ENCODE measurements at regions not wholly inside any gene's neighbourhood (a gene's known extent, or its start where the extent isn't known, plus 50 kb on each side); places are given as distances from the start of the nearest gene placed in this dataset.

- no peak overlapping the region for H3K4me3 ChIP-seq (replicated peaks; ENCODE audit: low read depth, low read length)
- no peak for DNase-seq (ENCODE audit: extremely low read depth, low read depth)
- TF ChIP-seq, protein P1, sequence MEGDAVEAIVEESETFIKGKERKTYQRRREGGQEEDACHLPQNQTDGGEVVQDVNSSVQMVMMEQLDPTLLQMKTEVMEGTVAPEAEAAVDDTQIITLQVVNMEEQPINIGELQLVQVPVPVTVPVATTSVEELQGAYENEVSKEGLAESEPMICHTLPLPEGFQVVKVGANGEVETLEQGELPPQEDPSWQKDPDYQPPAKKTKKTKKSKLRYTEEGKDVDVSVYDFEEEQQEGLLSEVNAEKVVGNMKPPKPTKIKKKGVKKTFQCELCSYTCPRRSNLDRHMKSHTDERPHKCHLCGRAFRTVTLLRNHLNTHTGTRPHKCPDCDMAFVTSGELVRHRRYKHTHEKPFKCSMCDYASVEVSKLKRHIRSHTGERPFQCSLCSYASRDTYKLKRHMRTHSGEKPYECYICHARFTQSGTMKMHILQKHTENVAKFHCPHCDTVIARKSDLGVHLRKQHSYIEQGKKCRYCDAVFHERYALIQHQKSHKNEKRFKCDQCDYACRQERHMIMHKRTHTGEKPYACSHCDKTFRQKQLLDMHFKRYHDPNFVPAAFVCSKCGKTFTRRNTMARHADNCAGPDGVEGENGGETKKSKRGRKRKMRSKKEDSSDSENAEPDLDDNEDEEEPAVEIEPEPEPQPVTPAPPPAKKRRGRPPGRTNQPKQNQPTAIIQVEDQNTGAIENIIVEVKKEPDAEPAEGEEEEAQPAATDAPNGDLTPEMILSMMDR (IDR thresholded peaks at IDR 0.05; ENCODE audit: low read depth, low read length, missing control alignments): no peak
Observed at GRCh38 chr9:18015116-18015515, 436.2 kb downstream of the SH3GL2 start.

DNA sequence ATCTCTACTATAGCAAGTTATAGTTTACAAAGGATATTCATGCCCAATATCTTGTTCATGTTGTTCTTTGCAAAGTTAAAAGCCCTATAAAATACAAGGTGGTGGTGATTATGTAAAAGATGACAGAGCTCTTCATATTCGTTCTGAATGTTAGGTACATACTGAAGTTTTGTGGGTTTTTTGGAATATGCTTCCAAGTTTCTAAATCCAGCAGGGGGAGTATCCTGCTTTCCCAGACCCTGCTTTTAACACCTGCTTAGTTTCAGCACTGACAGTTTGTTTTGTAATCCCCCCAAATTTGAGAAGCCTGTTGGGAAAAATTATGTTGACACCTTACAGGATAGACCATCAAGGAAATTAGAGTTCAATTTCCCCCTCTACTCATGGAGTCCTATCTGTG, 438.3 kb downstream of the SH3GL2 start:
- no peak for DNase-seq (ENCODE audit: extremely low read depth, low read depth)
- H3K4me3 ChIP-seq (replicated peaks; ENCODE audit: low read depth, low read length): no peak overlapping the region
- TF ChIP-seq, protein P1 (IDR thresholded peaks at IDR 0.05; ENCODE audit: low read depth, low read length, missing control alignments): no peak

- TF ChIP-seq, protein P1 (IDR thresholded peaks at IDR 0.05; ENCODE audit: low read depth, low read length, missing control alignments): no peak
- H3K4me3 ChIP-seq (replicated peaks; ENCODE audit: low read depth, low read length): no peak overlapping the region
- no peak for DNase-seq (ENCODE audit: extremely low read depth, low read depth)
Observed at GRCh38 chr9:18018221-18018620, 439.4 kb downstream of the SH3GL2 start.

DNA sequence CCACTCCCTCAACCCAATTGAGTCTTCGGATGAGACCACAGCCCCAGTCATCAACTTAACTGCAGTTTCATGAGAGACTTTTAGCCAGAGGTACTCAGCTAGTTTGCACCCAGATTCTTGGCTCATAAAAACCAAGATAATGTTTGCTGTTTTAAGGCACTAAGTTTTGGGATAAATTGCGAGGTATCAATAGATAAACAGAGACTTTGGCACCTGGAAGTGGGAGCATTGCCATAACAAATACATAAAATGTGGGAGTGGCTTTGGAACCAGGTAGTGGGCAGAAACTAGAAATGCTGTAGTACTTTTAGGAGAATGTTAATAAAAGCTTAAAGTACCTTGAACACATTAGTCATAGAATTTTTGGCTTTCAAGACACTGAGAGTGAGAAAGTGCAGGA, 439.8 kb downstream of the SH3GL2 start:
- TF ChIP-seq, protein P1 (IDR thresholded peaks at IDR 0.05; ENCODE audit: low read depth, low read length, missing control alignments): no peak
- H3K4me3 ChIP-seq (replicated peaks; ENCODE audit: low read depth, low read length): no peak overlapping the region
- no peak for DNase-seq (ENCODE audit: extremely low read depth, low read depth)

GRCh38 chr9:18020121-18020745, 441.4 kb downstream of the SH3GL2 start:
- TF ChIP-seq, protein P1 (IDR thresholded peaks at IDR 0.05; ENCODE audit: low read depth, low read length, missing control alignments): no peak
- DNase-seq (ENCODE audit: extremely low read depth, low read depth): no peak
- no peak overlapping the region for H3K4me3 ChIP-seq (replicated peaks; ENCODE audit: low read depth, low read length)

GRCh38 chr9:18022642-18023041, 443.8 kb downstream of the SH3GL2 start:
- H3K4me3 ChIP-seq (replicated peaks; ENCODE audit: low read depth, low read length): no peak overlapping the region
- TF ChIP-seq, protein P1 (IDR thresholded peaks at IDR 0.05; ENCODE audit: low read depth, low read length, missing control alignments): no peak
- no peak for DNase-seq (ENCODE audit: extremely low read depth, low read depth)

- TF ChIP-seq, protein P1 (IDR thresholded peaks at IDR 0.05; ENCODE audit: low read depth, low read length, missing control alignments): no peak
- no peak overlapping the region for H3K4me3 ChIP-seq (replicated peaks; ENCODE audit: low read depth, low read length)
- no peak for DNase-seq (ENCODE audit: extremely low read depth, low read depth)
Observed at GRCh38 chr9:18023332-18023731, 444.5 kb downstream of the SH3GL2 start.

Measured in HFF-Myc (cell line).